ENCODE measurements at regions not wholly inside any gene's neighbourhood (a gene's known extent, or its start where the extent isn't known, plus 50 kb on each side); places are given as distances from the start of the nearest gene placed in this dataset.

DNA sequence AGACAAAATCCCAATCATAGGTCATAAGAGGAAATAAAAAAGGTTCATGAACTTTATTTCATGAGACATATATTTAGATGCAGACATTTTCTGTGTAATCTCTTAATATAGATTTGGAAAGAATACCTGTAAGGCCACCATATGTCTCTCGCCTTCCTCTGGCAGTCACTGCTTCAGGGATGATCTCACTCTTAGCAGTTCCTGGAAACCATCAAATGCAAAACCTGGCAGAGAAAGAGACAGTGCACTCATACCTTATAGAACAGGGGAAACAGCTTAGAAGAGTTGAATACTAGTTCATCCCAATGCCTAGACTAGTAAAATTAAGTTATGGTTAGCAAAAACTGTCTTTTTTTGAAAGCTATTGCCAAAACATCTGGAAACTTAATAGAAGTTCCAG lies 243.3 kb downstream of the GASK1B start:
- TF ChIP-seq, protein P1, sequence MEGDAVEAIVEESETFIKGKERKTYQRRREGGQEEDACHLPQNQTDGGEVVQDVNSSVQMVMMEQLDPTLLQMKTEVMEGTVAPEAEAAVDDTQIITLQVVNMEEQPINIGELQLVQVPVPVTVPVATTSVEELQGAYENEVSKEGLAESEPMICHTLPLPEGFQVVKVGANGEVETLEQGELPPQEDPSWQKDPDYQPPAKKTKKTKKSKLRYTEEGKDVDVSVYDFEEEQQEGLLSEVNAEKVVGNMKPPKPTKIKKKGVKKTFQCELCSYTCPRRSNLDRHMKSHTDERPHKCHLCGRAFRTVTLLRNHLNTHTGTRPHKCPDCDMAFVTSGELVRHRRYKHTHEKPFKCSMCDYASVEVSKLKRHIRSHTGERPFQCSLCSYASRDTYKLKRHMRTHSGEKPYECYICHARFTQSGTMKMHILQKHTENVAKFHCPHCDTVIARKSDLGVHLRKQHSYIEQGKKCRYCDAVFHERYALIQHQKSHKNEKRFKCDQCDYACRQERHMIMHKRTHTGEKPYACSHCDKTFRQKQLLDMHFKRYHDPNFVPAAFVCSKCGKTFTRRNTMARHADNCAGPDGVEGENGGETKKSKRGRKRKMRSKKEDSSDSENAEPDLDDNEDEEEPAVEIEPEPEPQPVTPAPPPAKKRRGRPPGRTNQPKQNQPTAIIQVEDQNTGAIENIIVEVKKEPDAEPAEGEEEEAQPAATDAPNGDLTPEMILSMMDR (IDR thresholded peaks at IDR 0.05; ENCODE audit: low read depth, low read length, missing input control): no peak
- no peak for TF ChIP-seq GABPA (IDR thresholded peaks at IDR 0.05 in 1 of 2, conservative IDR thresholded peaks at IDR 0.05 in 1 of 2)
